GM13976 (cell line): ENCODE measurements at regions not wholly inside any gene's neighbourhood (a gene's known extent, or its start where the extent isn't known, plus 50 kb on each side); places are given as distances from the start of the nearest gene placed in this dataset.

Source experiments
- DNase-seq: peaks from one replicate; pipeline ENCODE4 v3.0.0; 2012; ENCODE audit warnings: low spot score
- CTCF ChIP-seq: IDR thresholded peaks from 2 replicates; pipeline ENCODE4 v1.5.1; 2012; ENCODE audit warnings: borderline replicate concordance, mild to moderate bottlenecking; ENCODE audit not compliant: insufficient read depth; ENCODE audit errors: extremely low read depth, missing control alignments, control extremely low read depth
- in situ Hi-C: fragments of 300-500 bp; cut with MboI; formaldehyde crosslinking; loops from one replicate; pipeline ENCODE4 v1.12.0; 2022; ENCODE audit warnings: low sequenced_read_pairs, mixed read lengths, inconsistent platforms; ENCODE audit not compliant: unreplicated experiment

- DNase-seq, result no peak
- TF ChIP-seq CTCF, result no peak
- in situ Hi-C loops, result no loop called here
Observed at GRCh38 chr1:61570191-61570590, 154.8 kb downstream of the TM2D1 start.

GRCh38 chr1:61569303-61569621, 155.7 kb downstream of the TM2D1 start:
- no peak for TF ChIP-seq CTCF
- no peak for DNase-seq

GRCh38 chr1:61568460-61569302, 156.3 kb downstream of the TM2D1 start:
- DNase-seq, result no peak

More at GRCh38 chr1:61569303-61569621, 155.7 kb downstream of the TM2D1 start:
- in situ Hi-C loops, result no loop called here

GRCh38 chr1:61566177-61566576, 158.8 kb downstream of the TM2D1 start:
- in situ Hi-C loops, result no loop called here
- TF ChIP-seq CTCF, result no peak
- DNase-seq, result no peak

More at GRCh38 chr1:61568460-61569302, 156.3 kb downstream of the TM2D1 start:
- in situ Hi-C loops, result no loop called here
- TF ChIP-seq CTCF, result no peak

GRCh38 chr1:61563611-61564010, 161.3 kb downstream of the TM2D1 start:
- in situ Hi-C loops, result no loop called here
- no peak for TF ChIP-seq CTCF
- DNase-seq, result no peak

- in situ Hi-C loops, result no loop called here
- DNase-seq, result no peak
- no peak for TF ChIP-seq CTCF
Observed at GRCh38 chr1:61561666-61562065, 163.3 kb downstream of the TM2D1 start.
